H9 (cell line): ENCODE measurements at regions not wholly inside any gene's neighbourhood (a gene's known extent, or its start where the extent isn't known, plus 50 kb on each side); places are given as distances from the start of the nearest gene placed in this dataset.
"Not testable (repeated sequence)": the region's sequence is repeated elsewhere in the genome, so short reads cannot be mapped to it uniquely, and the experiment has no call there.

Experiments used
- DNase-seq: peaks from one replicate; pipeline ENCODE4 v3.0.0-alpha.2; 2017
- H2AFZ ChIP-seq: one replicate; pipeline ENCODE4 v1.6.1; 2013; ENCODE audit warnings: mild to moderate bottlenecking, low read length, control low read depth, moderate library complexity
- H2AK5ac ChIP-seq: 2 replicates; pipeline ENCODE4 v1.6.1; 2013; ENCODE audit warnings: low read length, control low read depth, mixed read lengths; ENCODE audit not compliant: insufficient read length
- H2BK120ac ChIP-seq: one replicate; pipeline ENCODE4 v1.6.1; 2013; ENCODE audit warnings: low read depth, mild to moderate bottlenecking, low read length, control low read depth, inconsistent platforms; ENCODE audit not compliant: poor library complexity, severe bottlenecking
- H2BK12ac ChIP-seq: 2 replicates; pipeline ENCODE4 v1.6.1; 2013; ENCODE audit warnings: low read length, control low read depth, mixed read lengths, low read depth; ENCODE audit not compliant: insufficient read length
- H2BK15ac ChIP-seq: 2 replicates; pipeline ENCODE4 v1.6.1; 2013; ENCODE audit warnings: low read depth, low read length, control low read depth
- H2BK20ac ChIP-seq: one replicate; pipeline ENCODE4 v1.6.1; 2013; ENCODE audit warnings: low read depth, mild to moderate bottlenecking, low read length, control low read depth, inconsistent platforms; ENCODE audit not compliant: poor library complexity, severe bottlenecking
- H2BK5ac ChIP-seq: 2 replicates; pipeline ENCODE4 v1.6.1; 2013; ENCODE audit warnings: low read length, control low read depth, mixed read lengths; ENCODE audit not compliant: insufficient read length
- H3K14ac ChIP-seq: 2 replicates; pipeline ENCODE4 v1.6.1; 2013; ENCODE audit warnings: low read length, control low read depth; ENCODE audit not compliant: insufficient read depth
- H3K18ac ChIP-seq: 2 replicates; pipeline ENCODE4 v1.6.1; 2013; ENCODE audit warnings: low read depth, mild to moderate bottlenecking, mixed read lengths, low read length, control low read depth; ENCODE audit not compliant: insufficient read length
- H3K23ac ChIP-seq: 2 replicates; pipeline ENCODE4 v1.6.1; 2013; ENCODE audit warnings: low read length, control low read depth, mixed read lengths, low read depth; ENCODE audit not compliant: insufficient read length
- H3K23me2 ChIP-seq: 2 replicates; pipeline ENCODE4 v1.6.1; 2013; ENCODE audit warnings: low read depth, mild to moderate bottlenecking, mixed read lengths, low read length, control low read depth; ENCODE audit not compliant: insufficient read length, poor library complexity, severe bottlenecking
- H3K27ac ChIP-seq: 2 replicates; pipeline ENCODE4 v1.5.1; 2013; ENCODE audit warnings: low read length, control low read depth, mixed read lengths, low read depth; ENCODE audit not compliant: insufficient read length
- H3K27me3 ChIP-seq: 2 replicates; pipeline ENCODE4 v1.6.1; 2013; ENCODE audit warnings: low read length, control low read depth, inconsistent platforms; ENCODE audit not compliant: insufficient read depth
- H3K4ac ChIP-seq: 2 replicates; pipeline ENCODE4 v1.6.1; 2013; ENCODE audit warnings: low read depth, mild to moderate bottlenecking, control low read depth, inconsistent platforms, low read length, moderate library complexity
- H3K4me1 ChIP-seq: 2 replicates; pipeline ENCODE4 v1.6.1; 2013; ENCODE audit warnings: low read length, control low read depth, inconsistent platforms; ENCODE audit not compliant: insufficient read depth
- H3K4me2 ChIP-seq: 2 replicates; pipeline ENCODE4 v1.6.1; 2013; ENCODE audit warnings: low read length, control low read depth, mixed read lengths; ENCODE audit not compliant: insufficient read length, insufficient read depth
- H3K56ac ChIP-seq: 2 replicates; pipeline ENCODE4 v1.6.1; 2013; ENCODE audit warnings: low read depth, mild to moderate bottlenecking, mixed read lengths, low read length, control low read depth; ENCODE audit not compliant: insufficient read length
- H3K79me1 ChIP-seq: 2 replicates; pipeline ENCODE4 v1.6.1; 2013; ENCODE audit warnings: low read depth, mild to moderate bottlenecking, moderate library complexity, low read length, control low read depth, inconsistent platforms; ENCODE audit not compliant: insufficient read depth, poor library complexity, severe bottlenecking
- H3K79me2 ChIP-seq: 2 replicates; pipeline ENCODE4 v1.6.1; 2013; ENCODE audit warnings: low read length, control low read depth, inconsistent platforms; ENCODE audit not compliant: insufficient read depth
- H3K9ac ChIP-seq: 2 replicates; pipeline ENCODE4 v1.6.1; 2013; ENCODE audit warnings: low read length, control low read depth, mixed read lengths; ENCODE audit not compliant: insufficient read length; ENCODE audit errors: extremely low read depth
- H3K9me3 ChIP-seq: one replicate; pipeline ENCODE4 v1.6.1; 2013; ENCODE audit warnings: low read depth, low read length, inconsistent platforms; ENCODE audit not compliant: control insufficient read depth
- H3T11ph ChIP-seq: one replicate; pipeline ENCODE4 v1.6.1; 2013; ENCODE audit warnings: mild to moderate bottlenecking, low read length, control low read depth, inconsistent platforms
- H4K20me1 ChIP-seq: one replicate; pipeline ENCODE4 v1.6.1; 2013; ENCODE audit not compliant: control insufficient read depth, insufficient read length, insufficient read depth
- H4K5ac ChIP-seq: 2 replicates; pipeline ENCODE4 v1.6.1; 2013; ENCODE audit warnings: low read depth, mild to moderate bottlenecking, mixed read lengths, low read length, control low read depth; ENCODE audit not compliant: insufficient read length
- H4K8ac ChIP-seq: replicated peaks from 2 replicates; pipeline ENCODE4 v1.6.1; 2013; ENCODE audit warnings: low read length, control low read depth, mixed read lengths, low read depth; ENCODE audit not compliant: insufficient read length
- H4K91ac ChIP-seq: 2 replicates; pipeline ENCODE4 v1.6.1; 2013; ENCODE audit warnings: low read depth, mild to moderate bottlenecking, moderate library complexity, mixed read lengths, low read length, control low read depth; ENCODE audit not compliant: insufficient read length
- H3K27ac Mint-ChIP-seq, 3 experiments: 2 replicates in 2 of 3; 3 replicates in 1 of 3; pipeline ENCODE4 v1.8.0; 2020 to 2021; ENCODE audit warnings: mixed read lengths in 3 of 3, mild to moderate bottlenecking in 1 of 3, moderate library complexity in 1 of 3
- H3K27me3 Mint-ChIP-seq: 2 replicates; pipeline ENCODE4 v1.8.0; 2021; ENCODE audit warnings: low read depth, mild to moderate bottlenecking, moderate library complexity, mixed read lengths
- H3K36me3 Mint-ChIP-seq, 3 experiments: 2 replicates in 2 of 3; 3 replicates in 1 of 3; pipeline ENCODE4 v1.8.0; 2020 to 2021; ENCODE audit warnings: low read depth in 3 of 3, mixed read lengths in 3 of 3; ENCODE audit not compliant: insufficient read depth in 1 of 3
- H3K4me1 Mint-ChIP-seq, 2 experiments: 2 replicates each; pipeline ENCODE4 v1.8.0; 2020; ENCODE audit warnings: mixed read lengths in 2 of 2
- H3K4me3 Mint-ChIP-seq, 2 experiments: 2 replicates in 1 of 2; 3 replicates in 1 of 2; pipeline ENCODE4 v1.8.0; 2020 to 2021; ENCODE audit warnings: mild to moderate bottlenecking in 2 of 2, mixed read lengths in 2 of 2, moderate library complexity in 1 of 2
- H3K9me3 Mint-ChIP-seq, 2 experiments: 2 replicates in 1 of 2; 3 replicates in 1 of 2; pipeline ENCODE4 v1.8.0; 2020; ENCODE audit warnings: mild to moderate bottlenecking in 2 of 2, mixed read lengths in 2 of 2, moderate library complexity in 1 of 2
- WGBS: extraction: QIAGEN DNeasy Blood & Tissue Kit; methylation state at CpG from one replicate; pipeline ENCODE4 v1.1.7; 2013; ENCODE audit warnings: missing lambda C conversion rate, low lambda C conversion rate, mixed read lengths; ENCODE audit not compliant: insufficient read length; ENCODE audit errors: extremely low coverage; 5-methylcytosine and 5-hydroxymethylcytosine counted together

GRCh38 chr9:42239445-42240260 lies 56.2 kb downstream of the SPATA31A6 start:
- H3K4ac ChIP-seq, H3K4me3 Mint-ChIP-seq, H2AK5ac ChIP-seq, H3K23me2 ChIP-seq, DNase-seq, H2BK15ac ChIP-seq, H3K27me3 ChIP-seq, H3K79me2 ChIP-seq, H3K4me1 ChIP-seq, H3K56ac ChIP-seq, H3K14ac ChIP-seq, H2BK5ac ChIP-seq, H4K8ac ChIP-seq, H3K9me3 ChIP-seq, H3K4me1 Mint-ChIP-seq, H3K9ac ChIP-seq, H2BK120ac ChIP-seq, H3K79me1 ChIP-seq, H3K27me3 Mint-ChIP-seq, H3K27ac ChIP-seq, H3K23ac ChIP-seq, H3T11ph ChIP-seq, H3K27ac Mint-ChIP-seq, H4K5ac ChIP-seq, H4K91ac ChIP-seq, H3K9me3 Mint-ChIP-seq, H2BK12ac ChIP-seq, H3K36me3 Mint-ChIP-seq, H4K20me1 ChIP-seq, H3K18ac ChIP-seq, H2AFZ ChIP-seq, H2BK20ac ChIP-seq, H3K4me2 ChIP-seq: not testable (repeated sequence)
- no CpG with 5 or more reads among the region's 1 CpG for WGBS

- not testable (repeated sequence) for H2BK15ac ChIP-seq, H4K8ac ChIP-seq, H3K56ac ChIP-seq, H3K79me1 ChIP-seq, H3T11ph ChIP-seq, H2BK120ac ChIP-seq, H3K4me1 Mint-ChIP-seq, H3K4me2 ChIP-seq, H3K27me3 Mint-ChIP-seq, H3K36me3 Mint-ChIP-seq, H3K18ac ChIP-seq, H3K4ac ChIP-seq, H4K91ac ChIP-seq, H3K27ac ChIP-seq, H2BK20ac ChIP-seq, H2AFZ ChIP-seq, H3K4me3 Mint-ChIP-seq, H3K79me2 ChIP-seq, H4K5ac ChIP-seq, H3K23ac ChIP-seq, H3K4me1 ChIP-seq, H3K9ac ChIP-seq, H3K27me3 ChIP-seq, H2BK12ac ChIP-seq, H2AK5ac ChIP-seq, H3K27ac Mint-ChIP-seq, H3K9me3 ChIP-seq, H2BK5ac ChIP-seq, DNase-seq, H3K23me2 ChIP-seq, H3K9me3 Mint-ChIP-seq, H3K14ac ChIP-seq, H4K20me1 ChIP-seq
- WGBS: no CpG with 5 or more reads among the region's 1 CpG
Observed at GRCh38 chr9:42240261-42240579, 56.8 kb downstream of the SPATA31A6 start.
